ENCODE measurements at regions not wholly inside any gene's neighbourhood (a gene's known extent, or its start where the extent isn't known, plus 50 kb on each side); places are given as distances from the start of the nearest gene placed in this dataset.

- Histone ChIP-seq H3K27ac (no peak overlapping the region), H3K36me3 (no peaks in the 10 kb centered on the region), H3K27me3 (no peaks in the 10 kb centered on the region), H3K4me1 (no peaks in the 10 kb centered on the region), H3K9me3 (no peaks in the 10 kb centered on the region), H3K4me3 (no peak overlapping the region)
- TF ChIP-seq POLR2A (IDR thresholded peaks at IDR 0.05), result no peak
- TF ChIP-seq CTCF (IDR thresholded peaks at IDR 0.05), result no peak
- TF ChIP-seq EP300 (IDR thresholded peaks at IDR 0.05), result no peak
- TF ChIP-seq POLR2AphosphoS5 (IDR thresholded peaks at IDR 0.05), result no peak
- 63 to 75% methylated on average over 4 of the region's 5 CpGs for WGBS, 2 donors (ENCODE audit: low coverage in 1 of 2)
- no peak for ATAC-seq
These were observed 181.6 kb upstream of the CHST9 start for GRCh38 chr18:27366665-27367064.

- H3K4me3 ChIP-seq, result no peak overlapping the region
- no peaks in the 10 kb centered on the region for H3K36me3 ChIP-seq
- H3K27me3 ChIP-seq, result no peaks in the 10 kb centered on the region
- 83 to 100% methylated on average over 1 of the region's 1 CpG for WGBS, 2 donors (ENCODE audit: low coverage in 1 of 2)
- TF ChIP-seq CTCF (IDR thresholded peaks at IDR 0.05), result no peak
- TF ChIP-seq POLR2A (IDR thresholded peaks at IDR 0.05), result no peak
- TF ChIP-seq EP300 (IDR thresholded peaks at IDR 0.05), result no peak
- no peak for TF ChIP-seq POLR2AphosphoS5 (IDR thresholded peaks at IDR 0.05)
- no peak overlapping the region for H3K27ac ChIP-seq
- no peak for ATAC-seq
- no peaks in the 10 kb centered on the region for H3K9me3 ChIP-seq
- no peaks in the 10 kb centered on the region for H3K4me1 ChIP-seq
These were observed 181.0 kb upstream of the CHST9 start for GRCh38 chr18:27366151-27366550.

GRCh38 chr18:27363872-27364271, 178.8 kb upstream of the CHST9 start:
- no peak for ATAC-seq
- H3K9me3 ChIP-seq, result no peaks in the 10 kb centered on the region
- no peak overlapping the region for H3K27ac ChIP-seq
- no peaks in the 10 kb centered on the region for H3K4me1 ChIP-seq
- H3K27me3 ChIP-seq, result no peaks in the 10 kb centered on the region
- H3K36me3 ChIP-seq, result no peaks in the 10 kb centered on the region
- TF ChIP-seq EP300 (IDR thresholded peaks at IDR 0.05) (no peak), CTCF (IDR thresholded peaks at IDR 0.05) (peak in 1 of 4 experiments; percentile 22), POLR2AphosphoS5 (IDR thresholded peaks at IDR 0.05) (no peak)
- no peak overlapping the region for H3K4me3 ChIP-seq

GRCh38 chr18:27361477-27361876, 176.4 kb upstream of the CHST9 start:
- Histone ChIP-seq H3K9me3 (no peaks in the 10 kb centered on the region), H3K27ac (no peak overlapping the region), H3K4me1 (no peaks in the 10 kb centered on the region), H3K27me3 (no peaks in the 10 kb centered on the region), H3K36me3 (no peaks in the 10 kb centered on the region), H3K4me3 (no peak overlapping the region)
- WGBS, 2 donors (ENCODE audit: low coverage in 1 of 2), result 68 to 80% methylated on average over 2 of the region's 2 CpGs
- no peak for ATAC-seq
- TF ChIP-seq CTCF (IDR thresholded peaks at IDR 0.05) (no peak), EP300 (IDR thresholded peaks at IDR 0.05) (no peak), POLR2A (IDR thresholded peaks at IDR 0.05) (no peak), POLR2AphosphoS5 (IDR thresholded peaks at IDR 0.05) (no peak)

GRCh38 chr18:27355308-27355707, 170.2 kb upstream of the CHST9 start:
- no peaks in the 10 kb centered on the region for H3K36me3 ChIP-seq
- no peaks in the 10 kb centered on the region for H3K27me3 ChIP-seq
- no peaks in the 10 kb centered on the region for H3K4me1 ChIP-seq
- H3K27ac ChIP-seq, result no peak overlapping the region
- ATAC-seq, result no peak
- H3K9me3 ChIP-seq, result no peaks in the 10 kb centered on the region
- TF ChIP-seq POLR2AphosphoS5 (IDR thresholded peaks at IDR 0.05) (no peak), CTCF (IDR thresholded peaks at IDR 0.05) (no peak), EP300 (IDR thresholded peaks at IDR 0.05) (no peak), POLR2A (IDR thresholded peaks at IDR 0.05) (no peak)
- no peak overlapping the region for H3K4me3 ChIP-seq
- 83% methylated on average over 1 of the region's 5 CpGs; no CpG with 5 or more reads in 1 of the 2 donors for WGBS, 2 donors (ENCODE audit: low coverage in 1 of 2)
